ENCODE measurements at regions not wholly inside any gene's neighbourhood (a gene's known extent, or its start where the extent isn't known, plus 50 kb on each side); places are given as distances from the start of the nearest gene placed in this dataset.

DNA sequence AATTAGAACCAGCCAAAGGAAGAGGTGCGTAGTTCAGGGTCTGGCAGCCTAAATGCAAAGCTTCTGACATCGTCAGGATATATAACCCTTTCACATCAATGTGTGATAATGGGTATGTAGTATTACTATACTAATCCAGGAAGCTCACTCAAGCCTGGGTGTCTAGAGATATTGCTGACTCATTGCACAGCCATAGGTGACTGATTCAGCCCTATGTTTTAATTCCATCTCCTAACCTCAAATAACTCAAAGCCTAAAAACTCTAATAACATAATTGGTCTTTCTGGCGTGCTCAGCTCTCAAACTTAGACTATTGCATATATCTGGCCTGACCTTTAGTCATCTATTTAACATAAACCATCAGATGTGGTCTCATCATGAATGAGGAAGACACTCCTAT is 658.4 kb downstream of the TBC1D32 start:
- no peak for ATAC-seq
- WGBS, 2 donors (ENCODE audit: low coverage in 1 of 2) = 54 to 83% methylated on average over 3 of the region's 3 CpGs

DNA sequence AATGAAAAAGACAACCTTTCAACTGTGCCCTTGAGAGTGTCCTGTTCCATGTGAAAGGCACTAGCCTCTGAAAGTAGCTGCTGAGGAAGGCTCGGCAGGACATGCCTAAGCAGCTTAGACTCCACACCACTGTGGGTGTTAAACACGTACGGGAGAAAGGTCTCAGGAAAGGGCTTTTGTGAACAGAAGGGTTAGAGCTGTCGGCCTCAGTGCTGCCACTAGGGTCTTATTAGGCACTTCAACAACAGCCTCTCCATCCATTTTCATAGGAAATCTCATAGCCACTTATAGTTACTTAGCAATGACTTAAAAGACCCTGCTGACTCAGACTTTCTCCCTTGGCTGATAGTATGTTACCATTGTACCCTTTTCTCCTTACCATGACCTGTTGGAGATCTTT is 662.8 kb downstream of the TBC1D32 start:
- Histone ChIP-seq H3K9me3 (peaks cover 0 to 10% (median 0%) of the 10 kb centered on the region in 3 donors), H3K36me3 (no peaks in the 10 kb centered on the region), H3K4me3 (no peak overlapping the region), H3K27ac (no peak overlapping the region), H3K27me3 (no peaks in the 10 kb centered on the region), H3K4me1 (no peaks in the 10 kb centered on the region)
- no peak for ATAC-seq
- 37 to 40% methylated on average over 2 to 4 of the region's 4 CpGs for WGBS, 2 donors (ENCODE audit: low coverage in 1 of 2)
- TF ChIP-seq, protein P1, sequence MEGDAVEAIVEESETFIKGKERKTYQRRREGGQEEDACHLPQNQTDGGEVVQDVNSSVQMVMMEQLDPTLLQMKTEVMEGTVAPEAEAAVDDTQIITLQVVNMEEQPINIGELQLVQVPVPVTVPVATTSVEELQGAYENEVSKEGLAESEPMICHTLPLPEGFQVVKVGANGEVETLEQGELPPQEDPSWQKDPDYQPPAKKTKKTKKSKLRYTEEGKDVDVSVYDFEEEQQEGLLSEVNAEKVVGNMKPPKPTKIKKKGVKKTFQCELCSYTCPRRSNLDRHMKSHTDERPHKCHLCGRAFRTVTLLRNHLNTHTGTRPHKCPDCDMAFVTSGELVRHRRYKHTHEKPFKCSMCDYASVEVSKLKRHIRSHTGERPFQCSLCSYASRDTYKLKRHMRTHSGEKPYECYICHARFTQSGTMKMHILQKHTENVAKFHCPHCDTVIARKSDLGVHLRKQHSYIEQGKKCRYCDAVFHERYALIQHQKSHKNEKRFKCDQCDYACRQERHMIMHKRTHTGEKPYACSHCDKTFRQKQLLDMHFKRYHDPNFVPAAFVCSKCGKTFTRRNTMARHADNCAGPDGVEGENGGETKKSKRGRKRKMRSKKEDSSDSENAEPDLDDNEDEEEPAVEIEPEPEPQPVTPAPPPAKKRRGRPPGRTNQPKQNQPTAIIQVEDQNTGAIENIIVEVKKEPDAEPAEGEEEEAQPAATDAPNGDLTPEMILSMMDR (IDR thresholded peaks at IDR 0.05) = no peak
- TF ChIP-seq POLR2AphosphoS5 (IDR thresholded peaks at IDR 0.05) (no peak), POLR2A (IDR thresholded peaks at IDR 0.05) (no peak)

More for the DNA sequence above, 658.4 kb downstream of the TBC1D32 start:
- Histone ChIP-seq H3K27me3 (no peaks in the 10 kb centered on the region), H3K27ac (no peak overlapping the region), H3K36me3 (no peaks in the 10 kb centered on the region), H3K4me1 (no peaks in the 10 kb centered on the region), H3K4me3 (no peak overlapping the region), H3K9me3 (no peaks in the 10 kb centered on the region)
- TF ChIP-seq POLR2A (IDR thresholded peaks at IDR 0.05) (no peak), POLR2AphosphoS5 (IDR thresholded peaks at IDR 0.05) (no peak), EP300 (IDR thresholded peaks at IDR 0.05) (no peak)
- TF ChIP-seq, protein P1 (IDR thresholded peaks at IDR 0.05) = no peak

GRCh38 chr6:120652506-120652905 is 681.8 kb downstream of the TBC1D32 start:
- TF ChIP-seq EP300 (IDR thresholded peaks at IDR 0.05) (no peak), POLR2AphosphoS5 (IDR thresholded peaks at IDR 0.05) (no peak), POLR2A (IDR thresholded peaks at IDR 0.05) (no peak)
- TF ChIP-seq, protein P1 (IDR thresholded peaks at IDR 0.05) = no peak
- H3K9me3 ChIP-seq = no peaks in the 10 kb centered on the region
- H3K4me3 ChIP-seq = no peak overlapping the region
- no peaks in the 10 kb centered on the region for H3K36me3 ChIP-seq
- WGBS, 2 donors (ENCODE audit: low coverage in 1 of 2) = 97 to 100% methylated on average over 1 to 2 of the region's 2 CpGs
- no peak for ATAC-seq
- no peaks in the 10 kb centered on the region for H3K4me1 ChIP-seq
- H3K27me3 ChIP-seq = no peaks in the 10 kb centered on the region
- no peak overlapping the region for H3K27ac ChIP-seq

- Histone ChIP-seq H3K9me3 (no peaks in the 10 kb centered on the region), H3K4me1 (no peaks in the 10 kb centered on the region), H3K27me3 (no peaks in the 10 kb centered on the region), H3K36me3 (no peaks in the 10 kb centered on the region), H3K4me3 (no peak overlapping the region), H3K27ac (no peak overlapping the region)
- WGBS, 2 donors (ENCODE audit: low coverage in 1 of 2) = 25 to 48% methylated on average over 2 of the region's 2 CpGs
- TF ChIP-seq POLR2AphosphoS5 (IDR thresholded peaks at IDR 0.05) = no peak
- TF ChIP-seq, protein P1 (IDR thresholded peaks at IDR 0.05) = no peak
- TF ChIP-seq POLR2A (IDR thresholded peaks at IDR 0.05) = no peak
- TF ChIP-seq EP300 (IDR thresholded peaks at IDR 0.05) = no peak
- no peak for ATAC-seq
Measured at GRCh38 chr6:120648713-120649112, 685.6 kb downstream of the TBC1D32 start.

DNA sequence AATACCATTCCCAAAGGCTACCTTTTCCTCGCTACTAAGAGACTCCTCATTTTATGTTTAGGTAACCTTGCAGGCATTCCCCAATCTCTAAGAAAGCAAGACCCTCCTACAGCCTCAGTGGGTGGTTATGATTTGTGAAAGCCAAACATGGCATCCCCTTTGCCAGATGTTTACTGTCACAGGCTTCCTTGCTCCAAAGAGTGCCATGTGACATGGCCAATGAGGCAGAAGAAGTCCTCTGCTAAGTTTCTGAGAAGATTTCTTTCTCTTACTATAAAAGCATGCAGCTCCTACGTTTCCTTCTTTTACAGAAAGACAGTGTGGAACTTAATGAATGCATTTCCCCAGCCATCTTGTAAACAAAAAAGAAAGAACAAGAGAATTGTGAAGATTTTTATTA is 688.2 kb downstream of the TBC1D32 start:
- TF ChIP-seq EP300 (IDR thresholded peaks at IDR 0.05) = no peak
- no peak for TF ChIP-seq POLR2A (IDR thresholded peaks at IDR 0.05)
- TF ChIP-seq POLR2AphosphoS5 (IDR thresholded peaks at IDR 0.05) = no peak
- TF ChIP-seq, protein P1 (IDR thresholded peaks at IDR 0.05) = no peak
- Histone ChIP-seq H3K27ac (no peak overlapping the region), H3K27me3 (no peaks in the 10 kb centered on the region), H3K36me3 (no peaks in the 10 kb centered on the region), H3K9me3 (no peaks in the 10 kb centered on the region), H3K4me3 (no peak overlapping the region), H3K4me1 (no peaks in the 10 kb centered on the region)
- no peak for ATAC-seq
- WGBS, 2 donors (ENCODE audit: low coverage in 1 of 2) = 13 to 34% methylated on average over 1 to 2 of the region's 2 CpGs

Measured in gastroesophageal sphincter (tissue), 4 donors.